HG03442 (cell line): ENCODE measurements at regions not wholly inside any gene's neighbourhood (a gene's known extent, or its start where the extent isn't known, plus 50 kb on each side); places are given as distances from the start of the nearest gene placed in this dataset.

ENCODE experiments used
- ATAC-seq: cut with Tn5 transposase; IDR thresholded peaks from one replicate; pipeline ENCODE4 v1.9.1; 2021; ENCODE audit warnings: mild to moderate bottlenecking, moderate library complexity; ENCODE audit not compliant: unreplicated experiment

- ATAC-seq, result no peak
These were observed 228.8 kb downstream of the SMARCA2 start for GRCh38 chr9:2243666-2244555.

GRCh38 chr9:2247340-2247739 is 232.2 kb downstream of the SMARCA2 start:
- ATAC-seq, result no peak

DNA sequence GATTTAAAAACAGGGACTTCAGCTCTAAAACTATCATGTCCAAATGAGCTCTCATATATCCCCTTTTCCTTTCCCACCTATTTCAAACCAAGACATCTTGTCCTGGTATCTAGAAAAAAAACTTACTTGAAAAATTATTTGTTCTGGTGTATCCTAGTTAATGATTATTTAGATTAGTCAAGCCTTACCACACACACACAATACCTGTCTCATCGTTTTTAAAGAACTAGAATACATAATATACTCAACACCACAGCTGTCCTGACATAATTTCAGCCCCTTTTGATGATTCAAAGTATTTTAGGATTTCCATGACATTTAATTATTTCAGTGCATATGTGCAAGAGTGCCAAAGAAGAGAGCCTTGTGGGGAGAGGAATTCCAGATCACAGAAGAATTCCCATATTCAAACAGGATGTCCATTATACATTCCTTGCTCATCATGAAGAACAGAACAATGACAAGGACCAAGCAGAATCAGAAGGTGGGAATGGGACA is 233.7 kb downstream of the SMARCA2 start:
- no peak for ATAC-seq

GRCh38 chr9:2253636-2254580 is 238.8 kb downstream of the SMARCA2 start:
- no peak for ATAC-seq

DNA sequence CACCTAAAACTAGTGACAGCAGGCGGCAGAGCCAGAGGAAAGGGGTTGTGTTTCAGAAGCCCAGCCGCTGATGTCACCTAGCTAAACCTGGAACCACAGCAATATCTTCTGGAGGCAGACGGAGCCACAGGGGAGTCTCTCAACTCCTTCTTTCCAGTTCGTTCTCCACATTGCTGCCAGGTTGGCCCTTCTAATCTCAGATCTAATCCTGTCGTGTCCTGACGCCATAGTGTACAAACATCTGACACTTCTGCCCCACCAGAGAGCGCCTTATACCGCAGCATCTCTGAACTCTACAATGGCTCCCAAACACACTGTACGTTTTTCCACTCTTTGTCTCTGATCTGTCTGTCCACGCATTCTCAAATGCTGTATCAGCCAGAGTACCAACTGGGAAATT is 240.0 kb downstream of the SMARCA2 start:
- no peak for ATAC-seq

- ATAC-seq, result no peak
These were observed 242.2 kb downstream of the SMARCA2 start for GRCh38 chr9:2257248-2257929.

DNA sequence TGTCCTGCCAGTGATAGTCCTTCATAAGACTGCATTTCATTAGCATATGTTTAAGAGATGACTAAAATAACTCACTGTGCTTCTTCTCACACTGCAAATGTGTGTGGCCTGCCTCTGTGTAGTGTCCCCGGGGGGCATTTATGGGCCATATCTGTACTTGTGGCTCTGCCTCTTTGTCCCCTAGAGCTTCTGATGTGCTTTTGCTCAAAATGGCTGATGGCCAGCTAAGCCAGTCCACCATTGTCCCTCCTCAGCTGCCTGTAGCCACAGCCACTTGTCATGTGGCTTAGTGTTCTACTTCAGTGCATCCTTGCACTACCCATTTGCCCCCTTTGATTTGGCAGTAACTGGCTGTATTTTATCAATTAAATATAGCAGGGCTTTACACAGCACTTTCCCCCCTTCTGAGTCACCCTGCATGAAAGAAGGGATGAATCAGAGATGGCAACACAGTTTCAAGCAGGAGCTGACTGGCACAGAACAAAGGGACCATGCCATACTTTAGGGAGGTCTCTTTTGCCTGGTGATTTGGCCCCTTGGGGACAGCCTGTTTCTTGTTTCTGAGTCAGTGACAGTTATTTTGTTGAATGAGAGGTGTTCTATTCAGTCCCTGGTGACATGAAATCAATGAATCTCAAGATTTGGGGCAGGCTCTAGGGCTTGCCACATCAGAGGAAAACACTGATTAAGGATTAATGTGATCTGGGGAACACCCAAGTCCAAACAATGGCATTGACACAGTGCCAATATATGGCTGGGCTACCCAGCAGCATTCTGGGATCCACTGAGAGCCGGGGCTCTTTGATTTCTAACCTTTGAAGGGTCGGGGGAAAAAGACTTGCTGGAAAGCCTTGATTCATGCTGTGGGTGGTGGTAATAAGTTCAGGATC is 245.5 kb downstream of the SMARCA2 start:
- no peak for ATAC-seq

- no peak for ATAC-seq
These were observed 246.4 kb downstream of the SMARCA2 start for GRCh38 chr9:2261421-2262103.

GRCh38 chr9:2262386-2263071 is 247.4 kb downstream of the SMARCA2 start:
- no peak for ATAC-seq

DNA sequence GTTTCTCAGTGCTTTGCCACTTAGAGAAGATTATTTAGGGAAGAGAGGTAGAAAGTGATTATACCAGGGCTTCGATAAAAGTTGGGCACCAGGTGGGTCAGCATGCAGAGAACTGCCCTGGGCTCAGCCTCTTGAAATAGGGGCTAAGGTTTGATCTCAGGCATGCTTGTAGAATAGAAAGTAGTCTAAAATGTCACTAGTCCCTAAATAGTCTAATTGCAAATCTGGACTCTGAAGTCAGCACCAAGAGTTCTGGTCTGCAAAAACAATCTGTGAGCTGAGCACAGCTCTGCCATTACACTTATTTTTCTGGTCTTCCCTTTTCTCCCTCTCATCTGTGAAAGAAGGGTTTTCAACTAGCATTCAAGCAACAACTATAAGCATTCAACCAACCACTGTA is 248.0 kb downstream of the SMARCA2 start:
- ATAC-seq, result no peak

GRCh38 chr9:2263665-2264064 is 248.5 kb downstream of the SMARCA2 start:
- ATAC-seq, result no peak

DNA sequence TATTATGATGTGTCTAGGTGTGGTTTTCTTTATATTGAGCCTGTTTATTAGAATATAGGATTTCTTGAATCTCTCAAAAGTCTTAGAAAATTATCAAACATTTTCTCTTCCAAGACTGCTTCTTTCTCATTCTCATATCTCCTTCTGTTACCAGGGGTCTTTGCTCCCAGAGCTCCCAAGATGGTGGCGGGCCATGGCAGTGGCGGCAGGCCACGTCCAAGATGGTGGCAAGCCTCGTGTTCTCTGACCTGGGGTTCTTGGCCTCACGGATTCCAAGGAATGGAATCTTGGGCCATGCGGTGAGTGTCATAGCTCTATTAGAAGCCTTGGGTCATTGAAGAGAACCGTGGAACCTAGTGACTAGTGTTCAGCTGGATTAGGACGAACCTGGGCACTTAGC is 248.9 kb downstream of the SMARCA2 start:
- ATAC-seq, result no peak

DNA sequence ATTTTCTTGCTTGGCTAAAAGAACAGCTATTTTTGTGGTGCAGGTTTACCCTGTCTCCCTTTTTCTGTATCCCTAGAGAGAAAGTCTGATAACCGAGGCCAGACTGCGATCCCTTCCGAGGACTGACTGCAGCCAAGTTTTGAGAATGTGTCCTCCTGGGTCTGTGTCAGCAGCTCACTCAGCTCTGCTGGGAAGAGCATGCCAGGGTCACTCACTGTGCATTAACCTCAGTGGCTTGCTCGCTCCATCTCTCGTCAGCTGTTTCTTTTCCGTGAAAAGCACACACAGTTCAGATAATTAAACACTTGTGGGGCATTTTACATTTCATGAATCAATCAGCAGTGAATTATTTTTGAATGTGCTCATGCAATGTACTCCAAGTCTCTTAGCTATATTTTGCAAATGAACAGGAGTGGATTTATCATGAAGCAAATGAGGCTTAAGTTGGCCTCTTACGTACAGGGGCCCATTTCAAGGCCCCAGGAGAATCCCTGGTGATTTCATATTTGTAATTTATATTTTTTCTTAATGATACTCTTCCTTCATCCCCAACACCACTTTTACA is 252.1 kb downstream of the SMARCA2 start:
- ATAC-seq, result no peak

GRCh38 chr9:2269778-2270177 is 254.6 kb downstream of the SMARCA2 start:
- ATAC-seq, result no peak

- no peak for ATAC-seq
These were observed 255.4 kb downstream of the SMARCA2 start for GRCh38 chr9:2270565-2270964.

- peak; percentile 89 for ATAC-seq
These were observed 256.3 kb downstream of the SMARCA2 start for GRCh38 chr9:2271426-2271825.

- ATAC-seq, result no peak
These were observed 259.6 kb downstream of the SMARCA2 start for GRCh38 chr9:2274762-2275161.

- no peak for ATAC-seq
These were observed 261.1 kb downstream of the SMARCA2 start for GRCh38 chr9:2276296-2276695.
